ENCODE measurements at regions not wholly inside any gene's neighbourhood (a gene's known extent, or its start where the extent isn't known, plus 50 kb on each side); places are given as distances from the start of the nearest gene placed in this dataset.

DNA sequence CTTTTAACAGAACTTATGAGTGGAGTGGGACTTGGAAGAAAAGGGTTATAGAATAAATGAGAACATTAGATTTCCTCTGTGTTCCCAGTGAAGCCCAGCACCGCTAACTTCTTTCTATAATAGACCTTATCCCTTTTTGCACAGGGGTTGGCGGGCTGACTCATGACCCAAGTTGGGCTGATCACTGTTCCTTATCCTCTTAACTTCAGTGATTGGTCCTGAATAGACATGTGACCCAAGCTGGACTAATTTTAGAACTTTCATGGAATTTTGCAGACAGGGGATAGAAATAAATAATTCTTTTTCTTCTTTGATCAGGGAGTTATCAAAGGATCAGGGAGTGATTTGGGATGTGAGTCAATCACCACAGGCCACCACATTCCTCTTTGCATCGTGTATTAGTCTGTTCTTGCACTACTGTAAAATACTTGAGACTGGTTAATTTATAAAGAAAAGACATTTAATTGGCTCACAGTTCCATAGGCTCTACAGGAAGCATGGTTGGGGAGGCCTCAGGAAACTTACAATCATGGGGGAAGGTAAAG, 75.9 kb downstream of the UCHL1 start:
- TF ChIP-seq, protein P1, sequence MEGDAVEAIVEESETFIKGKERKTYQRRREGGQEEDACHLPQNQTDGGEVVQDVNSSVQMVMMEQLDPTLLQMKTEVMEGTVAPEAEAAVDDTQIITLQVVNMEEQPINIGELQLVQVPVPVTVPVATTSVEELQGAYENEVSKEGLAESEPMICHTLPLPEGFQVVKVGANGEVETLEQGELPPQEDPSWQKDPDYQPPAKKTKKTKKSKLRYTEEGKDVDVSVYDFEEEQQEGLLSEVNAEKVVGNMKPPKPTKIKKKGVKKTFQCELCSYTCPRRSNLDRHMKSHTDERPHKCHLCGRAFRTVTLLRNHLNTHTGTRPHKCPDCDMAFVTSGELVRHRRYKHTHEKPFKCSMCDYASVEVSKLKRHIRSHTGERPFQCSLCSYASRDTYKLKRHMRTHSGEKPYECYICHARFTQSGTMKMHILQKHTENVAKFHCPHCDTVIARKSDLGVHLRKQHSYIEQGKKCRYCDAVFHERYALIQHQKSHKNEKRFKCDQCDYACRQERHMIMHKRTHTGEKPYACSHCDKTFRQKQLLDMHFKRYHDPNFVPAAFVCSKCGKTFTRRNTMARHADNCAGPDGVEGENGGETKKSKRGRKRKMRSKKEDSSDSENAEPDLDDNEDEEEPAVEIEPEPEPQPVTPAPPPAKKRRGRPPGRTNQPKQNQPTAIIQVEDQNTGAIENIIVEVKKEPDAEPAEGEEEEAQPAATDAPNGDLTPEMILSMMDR (IDR thresholded peaks at IDR 0.05) = no peak
- no peak for TF ChIP-seq POLR2A (IDR thresholded peaks at IDR 0.05)

All from heart left ventricle (tissue), 13 donors.